ENCODE measurements at regions not wholly inside any gene's neighbourhood (a gene's known extent, or its start where the extent isn't known, plus 50 kb on each side); places are given as distances from the start of the nearest gene placed in this dataset.

DNA sequence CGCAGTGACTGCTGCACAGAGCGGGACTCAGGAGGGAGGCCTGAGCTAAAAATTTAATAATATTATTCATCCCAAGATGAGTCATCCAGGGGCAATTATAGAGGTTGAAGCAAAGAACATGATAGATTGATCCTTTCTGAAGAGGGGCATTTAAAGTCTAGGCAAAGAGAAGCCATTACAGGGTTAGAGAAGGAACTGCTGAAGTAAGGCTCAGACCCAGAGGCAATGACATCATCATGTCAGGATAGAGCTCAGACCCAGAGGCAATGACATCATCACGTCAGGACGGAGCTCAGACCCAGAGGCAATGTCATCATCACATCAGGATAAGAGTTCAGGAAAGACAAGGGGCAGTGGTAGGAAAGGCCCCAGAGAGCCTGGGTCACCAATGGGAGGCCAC is 184.0 kb downstream of the TMEM18 start:
- H3K27ac Mint-ChIP-seq: no peak overlapping the region
- H3K4me3 Mint-ChIP-seq: no peak overlapping the region
- CTCF ChIA-PET: no interaction called here
- H3K4me1 Mint-ChIP-seq (ENCODE audit: low read depth): no peaks in the 10 kb centered on the region
- H3K36me3 Mint-ChIP-seq (ENCODE audit: low read depth): no peaks in the 10 kb centered on the region
- no peak for DNase-seq
- no peaks in the 10 kb centered on the region for H3K9me3 Mint-ChIP-seq
- intact Hi-C loops (cut with micrococcal nuclease): no loop called here
- peaks cover 10% of the 10 kb centered on the region for H3K27me3 Mint-ChIP-seq (ENCODE audit: low read depth)

DNA sequence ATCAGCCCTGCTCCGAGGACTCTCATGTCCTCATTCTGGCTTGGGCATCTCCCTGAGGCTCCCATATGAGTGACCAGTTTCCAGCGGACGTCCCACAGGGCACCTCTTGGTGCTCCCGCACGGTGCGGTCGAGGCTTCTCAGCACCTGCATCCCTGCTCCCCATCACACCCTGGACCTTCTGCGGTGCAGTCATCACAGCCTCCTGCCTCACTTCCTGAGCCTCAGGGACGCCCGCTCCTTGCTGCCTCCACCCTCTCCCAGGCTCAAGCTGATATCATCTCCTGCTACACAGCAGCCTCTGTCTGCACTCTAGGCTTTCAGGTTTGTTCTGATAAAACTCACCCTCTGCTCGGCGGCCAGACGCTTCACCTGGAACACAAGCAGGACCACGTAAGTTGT is 185.0 kb downstream of the TMEM18 start:
- CTCF ChIA-PET: no interaction called here
- Mint-ChIP-seq H3K9me3 (no peaks in the 10 kb centered on the region), H3K36me3 (ENCODE audit: low read depth) (no peaks in the 10 kb centered on the region), H3K4me3 (no peak overlapping the region), H3K4me1 (ENCODE audit: low read depth) (no peaks in the 10 kb centered on the region), H3K27ac (no peak overlapping the region), H3K27me3 (ENCODE audit: low read depth) (peaks cover 10% of the 10 kb centered on the region)
- intact Hi-C loops (cut with micrococcal nuclease): no loop called here
- DNase-seq: no peak

DNA sequence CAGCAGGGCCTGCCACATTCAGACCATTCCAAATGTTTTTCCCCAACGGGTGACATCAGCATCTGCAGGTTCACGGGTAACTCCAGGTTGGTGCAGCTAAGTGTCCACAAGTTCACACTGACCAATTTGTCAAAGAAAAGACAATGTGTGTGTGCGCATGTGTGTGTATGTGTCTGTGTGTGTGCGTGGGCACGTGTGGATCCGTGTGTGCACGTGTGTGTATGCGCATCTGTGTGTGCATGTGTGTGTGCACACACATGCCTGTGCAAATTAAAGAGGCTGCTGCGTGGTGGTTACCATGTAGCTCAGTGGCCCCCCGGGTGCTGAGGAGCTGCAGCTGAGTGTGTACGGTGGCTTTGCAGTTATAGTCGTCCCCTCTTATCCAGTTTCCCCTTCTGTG is 187.4 kb downstream of the TMEM18 start:
- DNase-seq: no peak
- Mint-ChIP-seq H3K4me3 (no peak overlapping the region), H3K27me3 (ENCODE audit: low read depth) (peaks cover 5% of the 10 kb centered on the region), H3K9me3 (no peaks in the 10 kb centered on the region), H3K36me3 (ENCODE audit: low read depth) (no peaks in the 10 kb centered on the region), H3K27ac (no peak overlapping the region), H3K4me1 (ENCODE audit: low read depth) (no peaks in the 10 kb centered on the region)
- CTCF ChIA-PET: no interaction called here
- intact Hi-C loops (cut with micrococcal nuclease): no loop called here

DNA sequence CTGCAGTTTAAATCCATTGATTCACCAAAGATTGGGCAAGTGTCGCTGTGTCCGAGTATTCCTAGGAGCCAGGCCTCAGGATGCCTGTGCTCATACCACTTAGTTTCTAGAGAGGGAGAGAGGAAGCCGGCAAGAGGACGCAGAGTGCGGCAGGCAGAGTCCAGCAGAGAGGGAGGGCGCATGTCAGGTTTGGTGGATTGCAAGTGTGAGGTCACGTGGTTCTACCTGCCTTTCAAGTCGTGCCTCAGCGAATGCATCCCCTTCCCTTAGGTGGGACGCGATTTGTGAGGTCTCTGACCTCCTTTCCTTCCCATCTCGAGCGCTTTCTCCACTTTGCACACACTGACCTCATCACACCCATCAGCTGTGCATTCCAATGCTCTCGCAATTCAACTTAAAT is 188.1 kb downstream of the TMEM18 start:
- peaks cover 4% of the 10 kb centered on the region for H3K27me3 Mint-ChIP-seq (ENCODE audit: low read depth)
- no peaks in the 10 kb centered on the region for H3K36me3 Mint-ChIP-seq (ENCODE audit: low read depth)
- no peak overlapping the region for H3K27ac Mint-ChIP-seq
- H3K9me3 Mint-ChIP-seq: no peaks in the 10 kb centered on the region
- H3K4me3 Mint-ChIP-seq: no peak overlapping the region
- intact Hi-C loops (cut with micrococcal nuclease): no loop called here
- CTCF ChIA-PET: no interaction called here
- no peaks in the 10 kb centered on the region for H3K4me1 Mint-ChIP-seq (ENCODE audit: low read depth)
- DNase-seq: no peak

DNA sequence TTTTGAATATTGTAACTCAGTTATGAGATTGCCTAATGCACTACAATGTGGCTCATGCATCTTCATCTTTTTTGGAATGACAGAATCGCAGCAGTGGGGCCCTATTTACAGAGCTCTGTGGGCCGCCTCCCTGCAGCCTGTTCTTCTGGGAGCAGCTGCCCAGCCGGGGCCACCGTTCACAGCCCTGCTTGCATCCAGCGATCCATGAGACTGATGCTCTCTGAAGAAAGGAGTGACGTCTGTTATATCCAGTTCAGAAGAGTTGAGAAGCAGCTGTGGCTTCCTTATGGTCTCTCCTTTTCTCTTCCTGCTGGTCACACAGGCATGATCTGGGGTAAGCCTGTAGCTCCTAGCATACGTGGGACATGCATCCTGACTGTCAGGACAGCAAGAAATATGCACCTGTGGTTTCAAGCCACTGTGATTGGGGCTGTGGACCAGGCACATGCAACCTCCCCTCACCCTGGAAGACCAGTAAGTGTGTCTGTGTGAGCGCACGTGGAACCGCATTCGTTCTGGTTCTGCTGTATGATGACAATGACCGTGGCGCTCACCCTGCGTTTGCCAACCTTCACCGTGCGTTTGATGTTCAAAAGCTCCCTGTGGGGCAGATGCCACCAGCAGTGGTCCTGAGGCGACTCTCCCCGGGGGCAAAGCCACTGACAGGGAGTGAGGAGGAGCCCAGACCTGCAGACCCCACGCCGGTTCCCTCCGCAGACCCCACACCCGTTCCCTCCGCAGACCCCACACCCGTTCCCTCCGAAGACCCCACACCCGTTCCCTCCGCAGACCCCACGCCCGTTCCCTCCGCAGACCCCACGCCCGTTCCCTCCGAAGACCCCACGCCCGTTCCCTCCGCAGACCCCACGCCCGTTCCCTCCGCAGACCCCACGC is 189.8 kb downstream of the TMEM18 start:
- H3K27ac Mint-ChIP-seq: no peak overlapping the region
- CTCF ChIA-PET: no interaction called here
- H3K27me3 Mint-ChIP-seq (ENCODE audit: low read depth): peaks cover 3% of the 10 kb centered on the region
- no peak overlapping the region for H3K4me3 Mint-ChIP-seq
- no peak for DNase-seq
- H3K4me1 Mint-ChIP-seq (ENCODE audit: low read depth): no peaks in the 10 kb centered on the region
- H3K36me3 Mint-ChIP-seq (ENCODE audit: low read depth): no peaks in the 10 kb centered on the region
- H3K9me3 Mint-ChIP-seq: no peaks in the 10 kb centered on the region
- intact Hi-C loops (cut with micrococcal nuclease): no loop called here

DNA sequence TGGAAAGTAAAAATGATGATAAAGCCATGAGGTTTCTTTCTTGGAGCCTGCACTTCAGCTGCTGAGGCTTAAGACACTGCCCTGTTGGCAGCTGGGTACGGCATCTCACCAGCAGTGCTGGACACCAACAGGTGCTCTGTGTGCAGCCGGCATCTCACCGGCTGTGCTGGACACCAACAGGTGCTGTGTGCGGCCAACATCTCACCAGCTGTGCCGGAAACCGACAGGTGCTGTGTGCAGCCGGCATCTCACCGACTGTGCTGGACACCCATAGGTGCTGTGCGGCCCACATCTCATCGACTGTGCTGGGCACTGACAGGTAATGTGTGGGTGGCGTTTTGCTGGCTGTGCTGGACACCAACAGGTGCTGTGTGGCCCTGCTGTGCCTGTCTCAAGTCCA is 190.8 kb downstream of the TMEM18 start:
- Mint-ChIP-seq H3K27me3 (ENCODE audit: low read depth) (no peaks in the 10 kb centered on the region), H3K4me1 (ENCODE audit: low read depth) (no peaks in the 10 kb centered on the region), H3K36me3 (ENCODE audit: low read depth) (no peaks in the 10 kb centered on the region), H3K4me3 (no peak overlapping the region), H3K27ac (no peak overlapping the region), H3K9me3 (no peaks in the 10 kb centered on the region)
- CTCF ChIA-PET: no interaction called here
- intact Hi-C loops (cut with micrococcal nuclease): no loop called here
- DNase-seq: no peak

DNA sequence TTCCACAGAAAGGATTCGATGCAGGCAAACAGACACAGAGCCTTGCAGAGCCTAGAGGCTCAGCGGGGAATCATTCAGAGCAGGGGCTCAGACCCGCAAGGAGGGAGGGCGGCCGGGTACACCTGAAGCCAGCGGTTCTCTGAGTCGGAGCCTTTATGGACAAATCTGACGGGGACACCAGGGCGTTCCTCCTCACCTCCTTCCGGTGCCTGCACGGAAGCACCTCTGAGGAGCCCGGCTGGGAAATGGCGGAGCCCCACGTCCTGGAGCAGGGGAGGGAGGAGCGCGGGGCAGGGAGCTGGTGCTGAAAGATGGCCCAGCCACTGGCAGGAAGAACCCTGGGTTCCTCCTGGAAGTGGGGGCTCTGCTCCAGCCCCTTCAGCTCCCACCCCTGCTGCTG is 193.5 kb upstream of the ALKAL2 start:
- no peak overlapping the region for H3K4me3 Mint-ChIP-seq
- DNase-seq: no peak
- intact Hi-C loops (cut with micrococcal nuclease): no loop called here
- H3K36me3 Mint-ChIP-seq (ENCODE audit: low read depth): no peaks in the 10 kb centered on the region
- CTCF ChIA-PET: no interaction called here
- no peaks in the 10 kb centered on the region for H3K27me3 Mint-ChIP-seq (ENCODE audit: low read depth)
- no peaks in the 10 kb centered on the region for H3K9me3 Mint-ChIP-seq
- no peak overlapping the region for H3K27ac Mint-ChIP-seq
- no peaks in the 10 kb centered on the region for H3K4me1 Mint-ChIP-seq (ENCODE audit: low read depth)

DNA sequence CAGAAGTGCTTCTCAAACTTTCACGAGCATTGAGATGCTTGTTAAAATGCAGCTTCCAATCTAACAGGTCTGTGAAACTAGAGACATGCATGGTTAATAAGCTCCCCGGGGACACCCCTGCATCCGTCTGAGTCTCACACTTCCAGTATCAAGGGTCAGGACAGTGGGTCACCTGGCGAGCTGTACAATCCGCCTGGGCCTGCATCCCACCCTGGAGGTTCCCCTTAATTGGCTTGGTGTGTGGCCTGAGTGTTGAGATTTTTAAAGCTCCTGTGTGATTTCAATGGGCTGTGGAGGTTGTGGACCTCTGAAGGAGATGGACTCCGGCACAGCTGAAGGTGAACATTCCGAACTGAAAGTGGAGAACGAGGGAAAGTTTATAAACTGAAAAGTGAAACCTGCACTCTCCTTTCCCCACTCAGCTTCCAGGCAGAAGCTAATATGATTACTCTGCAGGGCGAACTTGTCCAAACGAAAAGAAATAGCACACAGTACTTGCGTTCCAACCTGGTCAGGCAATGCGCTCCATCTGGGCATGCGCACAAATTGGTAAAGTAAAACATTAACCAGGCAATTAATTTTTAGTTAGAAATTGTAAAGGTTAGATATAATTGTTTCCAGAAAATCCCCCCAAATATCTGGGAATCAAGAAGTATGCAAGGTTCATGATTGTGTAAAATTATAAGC is 191.7 kb upstream of the ALKAL2 start:
- H3K4me3 Mint-ChIP-seq: no peak overlapping the region
- no peak overlapping the region for H3K27ac Mint-ChIP-seq
- DNase-seq: no peak
- CTCF ChIA-PET: interaction anchor here (0.5 to 0.7 kb wide), 2 partner anchors 50 to 652 kb away, joined by 3 to 4 read pairs; no protein-coding TSS in a partner anchor
- no peaks in the 10 kb centered on the region for H3K9me3 Mint-ChIP-seq
- intact Hi-C loops (cut with micrococcal nuclease): no loop called here
- no peaks in the 10 kb centered on the region for H3K4me1 Mint-ChIP-seq (ENCODE audit: low read depth)
- no peaks in the 10 kb centered on the region for H3K27me3 Mint-ChIP-seq (ENCODE audit: low read depth)
- no peaks in the 10 kb centered on the region for H3K36me3 Mint-ChIP-seq (ENCODE audit: low read depth)

DNA sequence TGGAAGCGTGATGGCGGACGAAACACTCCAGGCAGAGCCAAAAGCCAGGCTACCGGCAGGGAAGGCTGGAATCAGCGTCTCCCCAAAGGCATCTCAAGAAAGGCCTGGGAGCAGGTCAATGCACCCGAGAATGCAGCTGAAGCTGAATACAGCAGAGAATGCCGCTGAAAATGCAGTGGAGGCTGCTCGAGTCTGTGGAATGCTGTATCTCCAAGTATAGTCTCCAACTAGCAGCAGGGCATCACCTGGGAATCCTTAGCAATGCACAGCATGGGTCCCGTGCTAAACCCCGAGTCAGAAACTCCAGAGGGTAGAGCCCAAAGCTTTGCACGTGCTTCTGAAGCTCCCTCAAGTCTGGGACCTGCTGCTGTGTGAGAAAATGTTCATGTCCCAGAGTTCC is 191.1 kb upstream of the ALKAL2 start:
- CTCF ChIA-PET: interaction anchor here (0.5 kb wide), 1 partner anchor 49 kb away, joined by 4 read pairs; no protein-coding TSS in a partner anchor
- Mint-ChIP-seq H3K27me3 (ENCODE audit: low read depth) (no peaks in the 10 kb centered on the region), H3K4me1 (ENCODE audit: low read depth) (no peaks in the 10 kb centered on the region), H3K36me3 (ENCODE audit: low read depth) (no peaks in the 10 kb centered on the region), H3K9me3 (peaks cover 3% of the 10 kb centered on the region), H3K4me3 (no peak overlapping the region), H3K27ac (no peak overlapping the region)
- intact Hi-C loops (cut with micrococcal nuclease): no loop called here
- no peak for DNase-seq

DNA sequence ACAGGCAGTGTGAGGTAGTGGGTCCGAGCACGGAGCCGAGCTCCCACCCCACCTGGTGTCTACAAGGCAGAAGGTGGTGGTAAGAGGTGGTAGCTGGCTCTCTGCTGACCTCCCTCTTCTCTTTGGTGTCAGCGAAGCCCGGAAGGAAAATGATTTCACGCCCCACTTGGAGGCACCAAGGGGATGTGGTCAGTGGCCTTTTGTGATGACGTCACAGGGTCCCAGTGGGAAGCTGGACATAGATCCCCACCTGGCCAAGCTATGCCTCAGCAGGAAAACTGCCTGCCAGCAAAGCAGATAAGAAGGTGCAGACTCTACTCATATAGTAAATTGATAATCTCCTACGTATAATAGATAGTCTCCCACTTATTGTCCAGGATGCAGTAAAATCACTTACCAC is 183.7 kb upstream of the ALKAL2 start:
- CTCF ChIA-PET: no interaction called here
- no peak for DNase-seq
- Mint-ChIP-seq H3K27me3 (ENCODE audit: low read depth) (peaks cover 25% of the 10 kb centered on the region), H3K4me3 (no peak overlapping the region), H3K9me3 (peaks cover 13% of the 10 kb centered on the region), H3K4me1 (ENCODE audit: low read depth) (peaks cover 5% of the 10 kb centered on the region), H3K36me3 (ENCODE audit: low read depth) (no peaks in the 10 kb centered on the region), H3K27ac (no peak overlapping the region)
- intact Hi-C loops (cut with micrococcal nuclease): no loop called here

DNA sequence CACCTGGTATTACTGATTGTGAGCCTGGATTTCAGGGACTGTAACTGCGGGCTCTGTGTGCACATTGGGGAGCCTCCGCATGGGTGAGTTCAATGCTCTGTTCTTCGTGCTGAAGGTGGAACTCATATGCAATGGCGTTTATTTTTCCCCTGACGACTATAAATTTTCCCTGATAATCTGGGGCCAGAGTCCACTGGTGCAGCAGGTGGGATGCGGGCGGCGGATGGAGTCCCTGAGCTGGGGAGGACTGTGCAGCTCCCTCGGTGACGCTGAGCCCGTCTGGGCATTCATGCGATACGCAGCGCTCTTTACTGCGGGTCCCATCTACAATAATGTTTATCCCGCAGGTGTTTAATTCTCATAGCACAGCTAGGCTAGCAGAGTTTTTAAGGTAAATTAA is 181.6 kb upstream of the ALKAL2 start:
- no peak overlapping the region for H3K4me3 Mint-ChIP-seq
- H3K9me3 Mint-ChIP-seq: peaks cover 13% of the 10 kb centered on the region
- H3K36me3 Mint-ChIP-seq (ENCODE audit: low read depth): no peaks in the 10 kb centered on the region
- no peak overlapping the region for H3K27ac Mint-ChIP-seq
- intact Hi-C loops (cut with micrococcal nuclease): no loop called here
- peaks cover 41% of the 10 kb centered on the region for H3K27me3 Mint-ChIP-seq (ENCODE audit: low read depth)
- DNase-seq: no peak
- CTCF ChIA-PET: no interaction called here
- peaks cover 5% of the 10 kb centered on the region for H3K4me1 Mint-ChIP-seq (ENCODE audit: low read depth)

DNA sequence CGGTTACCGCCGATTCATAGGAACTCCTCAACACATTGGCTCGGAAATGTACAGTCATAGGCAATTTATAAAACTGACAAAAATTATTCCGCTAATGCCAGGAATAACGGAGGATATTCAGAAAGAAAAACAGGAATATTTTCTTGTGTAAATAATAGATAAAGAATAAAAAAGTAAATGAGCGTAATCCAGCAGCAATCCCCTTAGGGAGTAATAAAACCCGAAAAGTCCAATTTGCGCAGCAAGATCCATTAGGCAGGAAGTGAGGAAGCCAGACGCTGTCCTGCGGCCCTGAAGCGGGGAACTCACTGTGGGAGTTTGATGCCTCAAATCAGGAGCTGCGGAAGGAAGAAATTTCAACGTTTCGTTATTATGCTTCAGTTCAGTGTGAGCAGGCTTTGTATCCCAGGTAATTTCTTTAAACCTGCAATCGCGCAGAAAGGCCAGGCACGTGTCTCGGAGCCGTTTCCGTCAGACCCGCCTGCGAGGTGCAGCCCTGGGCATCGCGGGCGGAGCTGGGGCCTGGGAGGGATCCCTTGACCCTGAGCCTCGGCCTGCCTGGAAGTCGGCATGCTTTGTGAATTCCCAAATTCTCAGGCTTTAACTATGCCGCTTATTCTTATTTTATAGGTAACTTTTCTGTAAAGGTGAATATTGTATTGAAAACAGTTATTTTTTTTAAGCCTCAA is 180.9 kb upstream of the ALKAL2 start:
- CTCF ChIA-PET: no interaction called here
- Mint-ChIP-seq H3K9me3 (peaks cover 8% of the 10 kb centered on the region), H3K36me3 (ENCODE audit: low read depth) (no peaks in the 10 kb centered on the region), H3K27ac (no peak overlapping the region), H3K4me3 (no peak overlapping the region), H3K27me3 (ENCODE audit: low read depth) (peaks cover 44% of the 10 kb centered on the region), H3K4me1 (ENCODE audit: low read depth) (peaks cover 5% of the 10 kb centered on the region)
- intact Hi-C loops (cut with micrococcal nuclease): no loop called here
- no peak for DNase-seq

Measured in activated naive CD4-positive, alpha-beta T cell treated with anti-CD3 and anti-CD28 coated beads for 36 hours (primary cell).